GM18907 (cell line): ENCODE measurements at regions not wholly inside any gene's neighbourhood (a gene's known extent, or its start where the extent isn't known, plus 50 kb on each side); places are given as distances from the start of the nearest gene placed in this dataset.
A peak's percentile ranks its signal among the peaks of the same experiment; 100 is the strongest.
"Not testable (repeated sequence)": the region's sequence is repeated elsewhere in the genome, so short reads cannot be mapped to it uniquely, and the experiment has no call there.

Experiments
- ATAC-seq: cut with Tn5 transposase; IDR thresholded peaks from one replicate; pipeline ENCODE4 v1.9.1; 2021; ENCODE audit warnings: mild to moderate bottlenecking, moderate library complexity; ENCODE audit not compliant: unreplicated experiment

DNA sequence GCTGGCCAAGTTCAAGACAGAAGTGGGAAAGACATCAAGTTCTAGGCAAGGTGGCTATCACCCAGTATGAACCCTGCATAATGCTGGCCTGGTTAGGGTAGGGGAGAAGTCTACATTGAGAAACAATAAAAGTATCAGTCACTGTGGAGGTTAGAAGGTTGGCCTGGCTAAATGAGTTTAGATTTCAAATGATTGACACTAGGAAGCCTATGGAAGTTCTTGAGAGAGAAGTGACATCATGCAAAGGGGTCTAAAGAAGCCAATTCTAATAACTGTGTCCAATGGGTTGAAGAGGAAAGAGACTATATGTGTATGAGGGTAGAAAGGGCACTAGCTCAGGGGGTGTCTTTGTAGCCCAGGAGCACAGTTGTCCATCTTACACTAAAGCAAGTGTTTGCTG is 98.5 kb upstream of the MBIP start:
- ATAC-seq = no peak

DNA sequence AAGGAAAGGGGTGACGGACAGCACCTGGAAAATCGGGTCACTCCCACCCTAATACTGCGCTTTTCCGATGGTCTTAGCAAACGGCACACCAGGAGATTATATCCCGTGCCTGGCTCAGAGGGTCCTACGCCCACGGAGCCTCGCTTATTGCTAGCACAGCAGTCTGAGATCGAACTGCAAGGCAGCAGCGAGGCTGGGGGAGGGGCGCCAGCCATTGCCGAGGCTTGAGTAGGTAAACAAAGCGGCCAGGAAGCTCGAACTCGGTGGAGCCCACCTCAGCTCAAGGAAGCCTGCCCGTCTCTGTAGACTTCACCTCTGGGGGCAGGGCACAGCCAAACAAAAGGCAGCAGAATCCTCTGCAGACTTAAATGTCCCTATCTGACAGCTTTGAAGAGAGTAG is 91.5 kb upstream of the MBIP start:
- ATAC-seq = not testable (repeated sequence)

DNA sequence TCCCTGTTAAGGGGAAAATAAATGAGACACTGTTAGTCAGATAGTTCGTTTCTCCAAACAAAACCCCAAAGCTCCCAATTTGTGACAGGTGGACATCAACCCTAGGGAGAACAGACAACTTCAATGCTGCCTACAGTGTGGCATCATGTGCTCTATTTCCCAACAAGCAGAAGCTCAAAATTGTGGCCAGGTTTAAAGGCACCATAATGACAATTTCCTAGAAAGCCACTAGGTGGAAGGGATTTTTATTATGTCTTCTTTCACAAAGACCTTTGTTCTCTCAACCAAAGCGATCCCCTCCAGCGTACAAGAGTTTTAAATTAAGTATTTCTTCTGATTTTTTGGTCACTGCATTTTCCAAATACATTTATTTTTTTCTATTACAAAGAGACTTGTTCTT is 88.0 kb upstream of the MBIP start:
- no peak for ATAC-seq

DNA sequence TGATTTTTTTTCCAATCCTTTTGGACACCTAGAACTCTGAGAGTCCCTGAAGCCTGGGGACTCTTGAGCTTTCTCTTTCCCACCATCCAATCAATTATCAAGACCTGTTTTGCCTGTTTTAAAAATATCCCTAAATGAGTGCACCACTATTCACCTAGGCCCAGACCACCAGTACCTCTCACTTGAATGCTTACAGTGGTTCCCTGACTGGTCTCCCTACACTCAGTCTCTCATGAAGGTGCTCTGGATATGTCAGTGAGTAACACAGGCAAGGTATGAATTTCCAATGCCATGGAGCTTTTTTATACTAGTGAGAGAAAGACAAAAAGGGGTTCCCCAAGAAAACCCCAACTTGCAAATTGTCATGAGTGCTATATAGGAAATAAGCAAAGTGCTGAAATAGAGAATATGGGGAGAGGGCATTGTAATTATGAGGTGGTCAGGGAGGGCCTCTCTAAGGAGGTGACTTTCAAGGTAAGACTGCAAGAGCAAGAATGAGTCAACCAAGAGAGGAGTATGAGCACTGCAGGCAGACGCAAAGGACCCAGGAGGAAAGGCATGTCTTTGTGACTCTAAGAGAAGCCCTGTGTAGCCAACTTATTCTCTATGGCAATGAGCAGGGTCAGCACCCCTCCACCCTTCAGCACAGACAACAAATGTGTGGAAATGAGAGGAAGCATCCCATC is 85.3 kb upstream of the MBIP start:
- ATAC-seq = no peak

DNA sequence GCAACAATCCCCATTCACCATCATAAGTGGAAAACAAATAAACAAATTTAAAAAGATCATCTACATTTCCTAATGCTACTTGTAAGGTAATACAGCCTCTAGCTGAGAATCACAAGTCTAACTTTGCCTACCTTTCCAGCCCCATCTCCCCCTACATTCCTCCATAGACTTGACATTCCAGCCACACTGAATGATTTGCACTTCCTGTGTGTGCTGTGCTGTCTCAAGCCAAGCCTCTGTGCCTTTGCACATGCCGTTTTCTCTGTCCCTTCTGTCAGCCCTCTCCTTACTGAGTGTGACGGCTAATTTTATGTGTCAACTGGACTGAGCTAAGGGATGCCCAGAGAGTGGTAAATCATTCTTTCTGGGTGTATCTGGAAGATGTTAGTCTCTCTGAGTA is 82.4 kb upstream of the MBIP start:
- ATAC-seq = no peak

DNA sequence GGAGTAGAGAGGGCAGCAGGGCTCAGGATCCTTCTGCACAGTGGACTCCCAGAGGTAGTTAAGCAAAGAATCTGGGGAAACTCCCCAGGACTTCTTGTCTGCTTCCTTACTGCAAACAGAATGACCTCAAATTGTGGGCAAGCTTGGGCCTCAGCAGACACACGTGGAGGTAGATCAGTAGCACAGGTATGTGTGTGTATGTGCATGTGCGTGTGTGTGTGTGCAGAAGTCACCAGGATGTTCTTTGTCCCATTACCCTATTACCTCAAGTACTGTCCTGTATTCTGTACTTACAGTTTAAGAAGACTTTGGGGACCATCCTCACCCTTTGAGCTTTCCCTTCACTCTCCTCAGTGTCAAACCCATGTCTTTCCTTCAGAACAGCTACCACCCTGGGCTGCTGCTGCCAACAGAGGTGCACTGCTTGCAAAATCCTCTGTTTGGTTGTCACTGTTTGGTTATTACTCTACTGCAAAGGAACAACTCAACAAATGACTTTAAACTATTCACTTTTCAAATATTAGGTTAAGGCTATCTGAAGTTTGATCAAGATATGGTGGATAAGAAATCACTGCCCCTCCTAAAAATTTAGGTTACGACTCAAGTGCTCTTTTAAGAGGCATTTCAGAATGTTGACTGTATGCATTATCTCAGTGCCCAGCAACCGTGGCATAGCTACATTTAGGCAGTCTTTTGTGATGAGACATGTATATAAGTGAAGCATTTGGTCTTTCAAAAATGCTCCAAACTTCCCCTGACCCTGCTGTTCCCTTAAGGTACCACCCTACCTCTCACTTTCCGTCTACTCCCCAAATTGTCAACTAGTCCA is 78.2 kb upstream of the MBIP start:
- ATAC-seq = no peak

DNA sequence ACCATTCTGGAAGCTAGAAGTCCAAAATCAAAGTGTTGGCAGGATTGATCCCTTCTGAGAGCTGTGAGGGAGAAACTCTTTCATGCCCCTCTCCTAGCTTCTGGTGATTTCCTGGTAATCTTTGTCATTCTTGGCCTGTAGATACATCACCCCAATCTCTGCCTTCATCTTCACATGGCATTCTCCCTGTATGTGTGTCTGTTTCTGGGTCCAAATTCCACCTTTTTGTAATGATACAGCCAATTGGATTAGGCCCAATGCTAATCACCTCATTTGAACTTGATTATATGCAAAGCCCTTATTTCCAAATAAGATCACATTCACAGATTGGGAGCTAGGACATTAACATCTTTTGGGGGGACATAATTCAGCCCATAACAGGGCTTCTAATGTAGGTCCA is 76.9 kb upstream of the MBIP start:
- ATAC-seq = no peak

DNA sequence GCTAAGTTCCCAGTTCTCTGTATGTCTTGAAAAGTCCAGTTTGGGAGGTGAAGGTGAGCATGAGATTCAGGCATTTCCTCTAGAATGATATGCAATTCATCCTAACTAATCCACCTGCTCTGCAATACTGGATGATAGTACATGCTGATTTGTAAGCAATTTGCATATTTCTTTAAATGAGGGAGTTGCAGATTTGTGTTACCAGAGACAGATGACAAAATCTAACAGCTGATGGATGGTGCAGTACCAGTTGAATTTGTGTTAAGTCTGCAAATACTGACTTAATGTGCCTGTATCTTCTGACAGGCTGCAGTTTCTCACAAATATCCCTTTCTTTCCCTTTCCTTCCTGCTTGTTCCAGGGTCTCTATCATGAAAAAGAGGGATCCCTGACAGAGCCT is 76.4 kb upstream of the MBIP start:
- no peak for ATAC-seq

DNA sequence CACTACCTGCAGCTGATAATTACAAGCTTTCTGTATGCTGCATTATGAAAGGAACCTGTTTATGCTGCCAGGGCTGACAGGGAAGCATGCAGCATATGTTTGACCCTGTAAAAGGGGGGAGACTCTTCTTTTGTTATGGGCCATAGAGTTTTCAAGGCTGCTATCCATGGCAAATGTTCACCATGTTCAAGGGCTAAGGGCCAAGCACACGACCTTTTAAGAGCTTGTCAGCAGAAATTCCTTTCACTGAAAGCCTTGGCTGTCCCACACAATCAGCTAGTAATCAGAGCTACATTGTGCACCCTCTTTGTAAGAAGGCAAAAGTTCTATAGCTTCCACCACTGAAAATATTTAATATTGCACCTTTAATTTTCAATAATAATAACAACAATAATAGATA is 74.2 kb upstream of the MBIP start:
- no peak for ATAC-seq

DNA sequence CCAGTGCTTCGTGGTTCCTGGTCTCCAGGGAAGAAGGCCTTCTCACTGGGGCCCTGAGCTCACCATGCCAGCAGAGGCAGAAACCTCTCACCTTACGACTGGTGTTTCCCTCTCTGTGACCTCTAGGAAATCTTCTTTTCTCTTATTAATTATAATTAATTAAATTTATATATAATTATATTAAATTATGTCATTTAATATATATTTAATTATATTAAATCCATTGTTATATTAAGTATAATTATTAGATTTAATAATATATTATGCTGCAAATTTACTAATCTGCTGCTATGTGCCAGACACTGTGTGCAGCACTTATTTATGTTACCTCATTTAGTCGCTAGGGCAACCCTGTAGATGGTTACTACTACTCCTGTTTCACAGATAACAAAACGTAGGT is 70.3 kb upstream of the MBIP start:
- ATAC-seq = no peak

DNA sequence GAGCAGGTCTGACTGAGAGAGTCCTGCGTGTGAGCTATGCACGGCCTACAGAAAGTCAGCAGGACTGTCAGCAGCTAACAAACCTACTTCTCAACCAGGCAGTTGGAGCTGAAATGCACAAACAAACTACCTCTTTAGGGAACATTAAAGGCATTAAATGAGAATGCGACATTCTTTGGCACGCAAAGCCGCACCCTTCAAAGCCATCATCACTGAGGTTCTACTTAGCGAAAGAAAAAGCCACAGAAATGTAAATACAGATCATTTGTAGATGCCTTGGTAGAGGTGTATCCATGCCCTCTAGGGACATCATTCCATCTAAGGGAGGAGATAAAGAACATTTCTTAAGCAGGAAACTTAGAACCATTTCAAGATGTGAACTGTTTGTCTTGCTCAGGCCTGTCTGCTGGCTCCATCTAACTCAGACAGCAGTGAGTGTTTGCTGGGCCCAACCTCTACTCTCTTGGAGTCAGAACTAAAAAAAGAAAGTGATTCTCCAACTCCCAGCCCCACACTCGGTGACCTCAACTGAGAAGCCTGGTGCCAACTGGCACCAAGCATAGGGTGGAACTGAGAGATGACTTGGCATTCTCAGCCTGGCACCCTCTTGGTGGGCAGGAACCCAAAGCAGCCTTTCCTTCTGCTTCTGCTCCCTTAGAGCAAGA is 63.5 kb upstream of the MBIP start:
- ATAC-seq = no peak

DNA sequence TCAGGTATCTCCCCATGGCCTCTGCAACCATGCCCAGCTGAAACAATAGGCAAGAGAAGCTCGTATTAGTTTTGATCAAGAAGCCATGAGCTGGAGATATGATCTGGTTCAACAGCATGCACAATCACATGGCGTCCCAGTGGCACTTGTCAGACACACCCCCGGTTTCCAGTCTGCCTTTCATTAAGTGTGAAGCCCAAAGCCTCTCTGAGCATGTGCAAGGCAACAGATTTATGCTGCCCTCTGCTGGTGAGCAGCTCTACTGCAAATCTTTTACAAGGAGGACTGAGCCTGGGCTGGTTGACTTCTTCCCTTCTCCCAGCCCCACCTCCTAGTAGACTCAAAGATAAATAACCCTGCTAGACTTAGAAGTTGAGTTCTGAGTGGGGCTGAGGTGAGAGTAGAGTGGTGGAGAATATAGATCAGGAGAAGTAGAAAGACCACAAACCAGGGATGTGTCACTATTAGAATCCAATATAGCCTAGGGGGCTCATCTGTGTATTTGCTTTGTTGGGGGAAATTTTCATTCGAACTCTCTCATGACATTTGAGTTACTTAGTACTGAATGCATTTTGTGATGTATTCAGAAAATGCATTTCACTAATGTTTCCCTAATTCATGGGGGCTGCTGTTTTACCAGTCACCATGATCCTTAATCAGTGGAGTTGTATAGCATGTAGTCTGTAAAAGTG is 53.7 kb upstream of the MBIP start:
- ATAC-seq = peak; percentile 90
